B cell (primary cell): ENCODE measurements at regions not wholly inside any gene's neighbourhood (a gene's known extent, or its start where the extent isn't known, plus 50 kb on each side); places are given as distances from the start of the nearest gene placed in this dataset.

Experiments
- EZH2 ChIP-seq: IDR thresholded peaks from 2 replicates; pipeline ENCODE4 v1.6.1; 2012; ENCODE audit warnings: borderline replicate concordance, low read depth, mild to moderate bottlenecking, moderate library complexity, low read length; ENCODE audit not compliant: insufficient read depth, poor library complexity, severe bottlenecking
- TF ChIP-seq, protein P1 (sequence below): fragments of 200-600 bp; IDR thresholded peaks from one replicate; pipeline ENCODE4 v1.8.0; 2022; ENCODE audit warnings: antibody characterized with exemption, mild to moderate bottlenecking

DNA sequence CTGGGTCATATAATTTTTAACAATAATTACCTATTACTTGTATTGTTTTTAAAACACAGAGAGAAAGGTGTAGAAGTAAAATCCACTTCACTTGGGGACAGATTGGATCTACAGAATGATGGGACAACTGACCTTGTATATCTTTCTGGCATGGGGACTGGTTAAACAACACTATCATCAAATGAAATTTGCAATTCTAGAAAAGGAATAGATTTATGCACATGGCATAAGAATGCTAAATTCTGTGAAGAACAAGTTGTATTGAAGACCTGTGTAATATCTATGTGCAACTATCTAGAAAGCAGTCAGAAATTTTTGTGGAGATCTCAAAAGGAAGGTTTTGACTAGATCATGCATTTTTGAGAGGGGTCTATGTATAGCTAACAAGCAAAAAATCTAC, 106.3 kb upstream of the BMP5 start:
- TF ChIP-seq, protein P1, sequence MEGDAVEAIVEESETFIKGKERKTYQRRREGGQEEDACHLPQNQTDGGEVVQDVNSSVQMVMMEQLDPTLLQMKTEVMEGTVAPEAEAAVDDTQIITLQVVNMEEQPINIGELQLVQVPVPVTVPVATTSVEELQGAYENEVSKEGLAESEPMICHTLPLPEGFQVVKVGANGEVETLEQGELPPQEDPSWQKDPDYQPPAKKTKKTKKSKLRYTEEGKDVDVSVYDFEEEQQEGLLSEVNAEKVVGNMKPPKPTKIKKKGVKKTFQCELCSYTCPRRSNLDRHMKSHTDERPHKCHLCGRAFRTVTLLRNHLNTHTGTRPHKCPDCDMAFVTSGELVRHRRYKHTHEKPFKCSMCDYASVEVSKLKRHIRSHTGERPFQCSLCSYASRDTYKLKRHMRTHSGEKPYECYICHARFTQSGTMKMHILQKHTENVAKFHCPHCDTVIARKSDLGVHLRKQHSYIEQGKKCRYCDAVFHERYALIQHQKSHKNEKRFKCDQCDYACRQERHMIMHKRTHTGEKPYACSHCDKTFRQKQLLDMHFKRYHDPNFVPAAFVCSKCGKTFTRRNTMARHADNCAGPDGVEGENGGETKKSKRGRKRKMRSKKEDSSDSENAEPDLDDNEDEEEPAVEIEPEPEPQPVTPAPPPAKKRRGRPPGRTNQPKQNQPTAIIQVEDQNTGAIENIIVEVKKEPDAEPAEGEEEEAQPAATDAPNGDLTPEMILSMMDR = no peak
- TF ChIP-seq EZH2 = no peak
